Astrocyte of the cerebellum (primary cell): ENCODE measurements at regions not wholly inside any gene's neighbourhood (a gene's known extent, or its start where the extent isn't known, plus 50 kb on each side); places are given as distances from the start of the nearest gene placed in this dataset.

Experiments
- DNase-seq: peaks from one replicate; pipeline ENCODE4 v3.0.0-alpha.2; 2011; ENCODE audit warnings: low read depth
- H3K4me3 ChIP-seq: 2 replicates; pipeline ENCODE4 v1.5.1; 2011; ENCODE audit warnings: mild to moderate bottlenecking, low read depth, low read length, moderate library complexity
- in situ Hi-C: cut with HindIII; loops from 2 replicates; pipeline ENCODE4 v1.10.0; 2017; ENCODE audit warnings: low sequenced_read_pairs
- TF ChIP-seq, protein P1 (sequence below): IDR thresholded peaks from 2 replicates; pipeline ENCODE4 v1.5.1; 2012; ENCODE audit warnings: low read length, low read depth, moderate library complexity, mild to moderate bottlenecking; ENCODE audit errors: missing control alignments

DNA sequence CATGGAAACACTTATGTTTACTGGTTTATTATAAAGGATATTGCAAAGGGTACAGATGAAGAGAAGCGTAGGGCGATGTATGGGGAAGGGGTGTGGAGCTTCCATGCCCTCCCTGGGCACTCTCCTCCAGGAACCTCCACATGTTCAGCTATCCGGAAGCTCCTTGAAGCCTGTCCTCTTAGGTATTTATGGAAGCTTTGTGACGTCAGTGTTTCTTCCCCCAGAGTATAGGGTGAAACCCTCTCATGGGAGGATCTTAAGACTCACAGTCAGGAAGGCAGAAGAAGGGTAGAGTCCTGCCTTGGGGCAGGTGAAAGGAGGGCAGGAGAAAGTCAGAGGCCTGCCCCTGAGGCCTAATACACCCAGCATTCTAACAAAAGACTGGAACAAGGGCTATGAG is 61.3 kb upstream of the CREB1 start:
- no peak overlapping the region for H3K4me3 ChIP-seq
- DNase-seq = no peak
- TF ChIP-seq, protein P1, sequence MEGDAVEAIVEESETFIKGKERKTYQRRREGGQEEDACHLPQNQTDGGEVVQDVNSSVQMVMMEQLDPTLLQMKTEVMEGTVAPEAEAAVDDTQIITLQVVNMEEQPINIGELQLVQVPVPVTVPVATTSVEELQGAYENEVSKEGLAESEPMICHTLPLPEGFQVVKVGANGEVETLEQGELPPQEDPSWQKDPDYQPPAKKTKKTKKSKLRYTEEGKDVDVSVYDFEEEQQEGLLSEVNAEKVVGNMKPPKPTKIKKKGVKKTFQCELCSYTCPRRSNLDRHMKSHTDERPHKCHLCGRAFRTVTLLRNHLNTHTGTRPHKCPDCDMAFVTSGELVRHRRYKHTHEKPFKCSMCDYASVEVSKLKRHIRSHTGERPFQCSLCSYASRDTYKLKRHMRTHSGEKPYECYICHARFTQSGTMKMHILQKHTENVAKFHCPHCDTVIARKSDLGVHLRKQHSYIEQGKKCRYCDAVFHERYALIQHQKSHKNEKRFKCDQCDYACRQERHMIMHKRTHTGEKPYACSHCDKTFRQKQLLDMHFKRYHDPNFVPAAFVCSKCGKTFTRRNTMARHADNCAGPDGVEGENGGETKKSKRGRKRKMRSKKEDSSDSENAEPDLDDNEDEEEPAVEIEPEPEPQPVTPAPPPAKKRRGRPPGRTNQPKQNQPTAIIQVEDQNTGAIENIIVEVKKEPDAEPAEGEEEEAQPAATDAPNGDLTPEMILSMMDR = no peak
- in situ Hi-C loops = no loop called here

DNA sequence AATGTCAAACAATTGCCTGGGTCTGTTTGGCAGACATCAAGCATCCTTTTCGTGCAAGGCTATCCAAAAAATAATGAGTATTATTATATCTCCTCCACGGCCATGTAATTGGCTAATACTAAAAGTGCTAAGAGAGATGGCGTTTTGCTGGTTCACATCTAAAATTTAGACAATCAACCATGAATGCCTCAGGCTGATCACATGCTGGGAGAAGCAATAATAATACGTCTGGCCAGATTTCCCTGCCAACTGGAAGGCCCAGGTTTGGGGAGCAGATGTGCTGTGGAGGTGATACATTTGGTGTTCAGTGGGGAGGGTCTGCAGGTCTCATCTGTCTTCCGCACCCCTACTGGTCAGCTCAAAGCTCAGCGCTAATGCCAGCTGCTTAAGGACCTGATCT is 60.3 kb upstream of the CREB1 start:
- DNase-seq = no peak
- TF ChIP-seq, protein P1 = no peak
- in situ Hi-C loops = no loop called here
- H3K4me3 ChIP-seq = no peak overlapping the region

DNA sequence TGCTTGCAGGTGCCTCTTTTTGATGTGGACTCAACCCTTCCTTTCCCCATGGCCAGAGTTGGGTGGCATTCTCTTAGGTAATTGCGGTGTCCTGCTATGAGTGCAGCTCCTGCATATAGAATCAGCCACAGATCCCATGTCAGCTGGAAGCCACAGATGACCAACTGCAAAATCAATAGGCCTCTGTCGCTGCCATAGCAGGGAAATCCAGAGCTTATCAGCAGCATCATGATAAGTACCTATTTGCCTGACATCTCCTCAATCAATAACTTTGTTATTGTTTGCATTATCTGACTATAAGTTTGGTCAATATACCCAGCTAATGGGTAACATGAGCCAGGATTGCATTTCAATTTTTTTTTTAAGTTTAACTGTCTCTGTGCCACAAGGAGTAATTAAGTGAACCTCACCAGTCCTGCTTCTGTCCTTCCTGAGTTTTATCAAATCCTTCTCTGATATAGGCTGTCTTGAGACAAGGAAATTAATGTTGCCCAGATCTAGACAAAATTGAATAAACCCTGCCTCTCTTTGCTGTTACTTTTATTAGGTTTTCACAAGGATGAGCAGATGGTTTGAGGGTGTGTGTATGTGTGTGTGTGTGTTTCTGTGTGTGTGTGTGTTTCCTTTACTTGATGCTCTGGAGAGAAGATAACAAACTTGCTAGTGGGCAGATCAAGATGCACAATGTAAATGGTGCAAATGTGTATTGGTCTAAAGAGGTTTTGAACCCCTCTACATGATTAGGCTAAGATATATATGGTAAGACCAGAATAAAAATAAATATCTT is 59.6 kb upstream of the CREB1 start:
- no peak overlapping the region for H3K4me3 ChIP-seq
- DNase-seq = no peak
- in situ Hi-C loops = no loop called here
- TF ChIP-seq, protein P1 = no peak

DNA sequence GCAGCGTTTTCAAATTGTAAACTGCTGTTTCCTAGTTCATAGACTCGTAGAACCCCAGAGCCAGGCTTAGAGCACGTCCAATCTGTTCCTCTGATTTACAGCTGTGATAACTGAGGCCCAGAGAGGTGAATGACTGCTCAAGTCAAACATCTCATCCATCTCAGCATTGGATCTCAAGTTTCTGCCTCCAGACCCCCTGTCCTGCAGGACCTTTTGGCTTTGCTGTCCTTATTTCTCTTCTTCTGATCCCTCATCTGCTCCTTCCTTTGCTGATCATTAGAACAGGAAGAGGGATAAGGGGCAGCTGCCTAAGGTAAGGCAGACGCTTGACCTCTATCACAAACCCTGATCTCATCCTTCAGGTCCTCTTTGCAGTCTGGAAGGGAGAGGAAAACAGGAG is 58.5 kb upstream of the CREB1 start:
- no peak overlapping the region for H3K4me3 ChIP-seq
- TF ChIP-seq, protein P1 = no peak
- in situ Hi-C loops = no loop called here
- no peak for DNase-seq

DNA sequence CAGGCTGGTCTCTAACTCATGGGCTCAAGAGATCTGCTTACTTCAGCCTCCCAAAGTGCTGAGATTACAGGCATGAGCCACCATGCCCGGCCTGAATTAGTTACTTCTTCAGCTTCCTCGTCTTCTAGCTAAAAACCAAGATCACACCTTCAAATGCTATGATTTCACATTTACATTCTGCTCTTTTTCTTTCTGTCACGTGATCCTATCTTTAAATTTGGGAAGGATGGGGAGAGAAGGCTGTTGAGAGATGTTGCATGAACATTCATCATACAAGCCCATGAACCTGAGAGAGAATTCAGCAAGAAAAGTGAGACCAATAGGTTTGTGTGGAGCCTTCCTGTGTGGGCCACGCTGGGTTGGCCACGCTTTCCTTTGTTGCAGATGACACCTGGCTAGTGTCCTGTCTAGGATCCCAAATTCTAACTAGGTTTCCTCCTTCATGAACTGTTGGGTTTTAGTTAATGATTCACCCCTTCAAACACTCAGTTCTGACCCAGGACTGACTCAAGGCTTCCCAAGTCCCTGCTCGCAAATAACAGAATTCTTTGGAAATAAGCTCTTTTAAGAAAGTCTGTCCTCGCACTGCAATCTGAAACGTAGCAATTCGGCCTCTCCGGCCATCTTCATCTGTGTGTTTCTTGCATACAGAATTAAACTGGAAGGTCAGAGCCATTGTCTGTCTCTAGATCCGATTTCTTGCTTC is 57.3 kb upstream of the CREB1 start:
- TF ChIP-seq, protein P1 = no peak
- no peak overlapping the region for H3K4me3 ChIP-seq
- in situ Hi-C loops = no loop called here
- DNase-seq = no peak

DNA sequence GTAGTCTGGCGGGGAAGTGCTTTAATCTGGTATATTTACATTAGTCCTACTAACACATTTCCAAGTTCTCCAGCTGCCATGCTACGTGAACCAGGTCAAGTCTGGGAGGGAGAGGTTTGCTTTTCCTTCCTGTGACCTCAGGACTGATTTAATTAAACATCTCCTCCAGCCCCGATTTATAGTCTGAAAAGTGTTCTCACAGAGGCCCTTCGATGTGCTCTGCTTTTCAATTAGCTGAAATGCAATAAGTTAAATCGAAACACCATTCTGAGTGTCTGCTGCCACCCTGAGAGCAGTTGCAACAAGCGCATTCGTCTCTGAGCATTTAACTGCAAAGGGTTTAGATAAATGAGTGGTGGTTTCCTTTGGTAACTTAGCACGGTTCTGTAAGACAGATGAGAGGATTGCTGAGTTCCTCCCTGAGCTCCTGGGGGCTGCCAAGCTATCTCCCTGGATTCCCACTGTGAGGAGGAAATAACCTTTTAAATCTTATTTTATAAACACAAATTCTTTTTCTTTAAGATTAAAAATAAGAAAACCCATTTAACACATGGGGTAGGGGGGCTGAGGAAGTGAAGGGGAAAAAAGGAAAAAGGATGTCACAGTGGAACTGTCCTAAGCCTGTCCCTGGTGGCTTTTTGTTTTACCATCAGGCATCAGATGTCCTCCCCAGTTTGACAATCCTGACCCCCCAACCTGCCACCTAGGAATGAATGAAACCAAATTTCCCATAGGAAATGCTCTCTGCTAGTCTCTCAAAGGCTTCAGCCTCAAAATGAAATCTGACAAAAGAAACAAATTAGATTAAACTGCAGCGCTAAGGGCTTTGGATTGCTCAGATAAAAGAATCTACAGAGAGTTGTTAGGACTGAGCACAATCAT is 56.5 kb upstream of the CREB1 start:
- TF ChIP-seq, protein P1 = peak; percentile 81
- H3K4me3 ChIP-seq = no peak overlapping the region
- in situ Hi-C loops = no loop called here

More for the DNA sequence above, 56.5 kb upstream of the CREB1 start:
- peak; percentile 85 for DNase-seq
